T-cell (primary cell): ENCODE measurements at regions not wholly inside any gene's neighbourhood (a gene's known extent, or its start where the extent isn't known, plus 50 kb on each side); places are given as distances from the start of the nearest gene placed in this dataset.
"Not testable (repeated sequence)": the region's sequence is repeated elsewhere in the genome, so short reads cannot be mapped to it uniquely, and the experiment has no call there.

Experiments
- ATAC-seq, 4 experiments: fragments of 200-7000 bp in 3 of 4; fragments of 150-1000 bp in 1 of 4; cut with Tn5 transposase; replicated peaks in 1 of 4; 1 replicate in 3 of 4; 2 replicates in 1 of 4; pipeline ENCODE4 v1.10.0; 2021; ENCODE audit warnings: moderate library complexity in 3 of 4, mild to moderate bottlenecking in 2 of 4, moderate number of reproducible peaks in 1 of 4
- CTCF ChIA-PET, 2 donors: fragments of 300-600 bp; sonication (Branson Sonifier 250); formaldehyde crosslinking; loops; one replicate each; lab custom pipeline; 2022; ENCODE audit warnings: antibody characterized with exemption in 2 of 2; lab: Charles Lee
- POLR2A ChIA-PET, 2 donors: fragments of 300-600 bp; sonication (Branson Sonifier 250); formaldehyde crosslinking; loops; one replicate each; lab custom pipeline; 2022; ENCODE audit warnings: antibody characterized with exemption in 2 of 2; lab: Charles Lee
- DNase-seq, 35 experiments: peaks; one replicate each; pipeline versions ENCODE4 v3.0.0 to v3.0.0-alpha.2; 2013 to 2023
- H3K27ac ChIP-seq: one replicate; pipeline ENCODE4 v1.5.1; 2013; ENCODE audit warnings: low read length
- H3K27me3 ChIP-seq, 2 experiments: replicated peaks in 1 of 2; 1 replicate in 1 of 2; 2 replicates in 1 of 2; pipeline versions ENCODE4 v1.6.1 to v1.7.0; 2013; ENCODE audit warnings: low read length in 1 of 2, mixed read lengths in 1 of 2; ENCODE audit not compliant: control insufficient read depth in 2 of 2, insufficient read depth in 2 of 2; ENCODE audit errors: extremely low read depth in 1 of 2
- H3K36me3 ChIP-seq, 2 donors: 1 replicate in 1 of 2; 2 replicates in 1 of 2; pipeline versions ENCODE4 v1.6.1 to v1.7.0; 2013; ENCODE audit warnings: low read length in 1 of 2; ENCODE audit not compliant: control insufficient read depth in 2 of 2, insufficient read depth in 1 of 2; ENCODE audit errors: extremely low read depth in 1 of 2
- H3K4me1 ChIP-seq, 2 experiments: 1 replicate in 1 of 2; 2 replicates in 1 of 2; pipeline versions ENCODE4 v1.6.1 to v1.7.0; 2013; ENCODE audit warnings: low read length in 2 of 2, mixed read lengths in 1 of 2; ENCODE audit not compliant: insufficient read depth in 2 of 2, control insufficient read depth in 1 of 2; ENCODE audit errors: extremely low read depth in 1 of 2
- H3K4me3 ChIP-seq, 2 donors: 1 replicate in 1 of 2; 2 replicates in 1 of 2; pipeline versions ENCODE4 v1.5.1 to v1.7.0; 2013; ENCODE audit warnings: mild to moderate bottlenecking in 2 of 2, low read length in 1 of 2, moderate library complexity in 1 of 2; ENCODE audit not compliant: control insufficient read depth in 1 of 2; ENCODE audit errors: extremely low read depth in 1 of 2
- H3K9me3 ChIP-seq: 2 replicates; pipeline ENCODE4 v1.7.0; 2013
- H3K27ac Mint-ChIP-seq, 2 donors: one replicate each; pipeline ENCODE4 v1.8.0; 2020 to 2021; ENCODE audit warnings: mild to moderate bottlenecking in 2 of 2, mixed read lengths in 2 of 2
- H3K27me3 Mint-ChIP-seq, 2 donors: one replicate each; pipeline ENCODE4 v1.8.0; 2021 to 2022; ENCODE audit warnings: mixed read lengths in 2 of 2
- H3K36me3 Mint-ChIP-seq: one replicate; pipeline ENCODE4 v1.8.0; 2021; ENCODE audit warnings: mixed read lengths
- H3K4me1 Mint-ChIP-seq, 3 donors: one replicate each; pipeline ENCODE4 v1.8.0; 2020 to 2022; ENCODE audit warnings: mixed read lengths in 3 of 3, mild to moderate bottlenecking in 1 of 3
- H3K4me3 Mint-ChIP-seq, 3 donors: one replicate each; pipeline ENCODE4 v1.8.0; 2020 to 2022; ENCODE audit warnings: mild to moderate bottlenecking in 3 of 3, mixed read lengths in 3 of 3, moderate library complexity in 3 of 3
- H3K9me3 Mint-ChIP-seq, 3 donors: one replicate each; pipeline ENCODE4 v1.8.0; 2020 to 2022; ENCODE audit warnings: mixed read lengths in 3 of 3
- WGBS: methylation state at CpG from one replicate; pipeline ENCODE4 v1.1.5; 2013; ENCODE audit warnings: missing lambda C conversion rate; ENCODE audit not compliant: insufficient coverage; 5-methylcytosine and 5-hydroxymethylcytosine counted together

DNA sequence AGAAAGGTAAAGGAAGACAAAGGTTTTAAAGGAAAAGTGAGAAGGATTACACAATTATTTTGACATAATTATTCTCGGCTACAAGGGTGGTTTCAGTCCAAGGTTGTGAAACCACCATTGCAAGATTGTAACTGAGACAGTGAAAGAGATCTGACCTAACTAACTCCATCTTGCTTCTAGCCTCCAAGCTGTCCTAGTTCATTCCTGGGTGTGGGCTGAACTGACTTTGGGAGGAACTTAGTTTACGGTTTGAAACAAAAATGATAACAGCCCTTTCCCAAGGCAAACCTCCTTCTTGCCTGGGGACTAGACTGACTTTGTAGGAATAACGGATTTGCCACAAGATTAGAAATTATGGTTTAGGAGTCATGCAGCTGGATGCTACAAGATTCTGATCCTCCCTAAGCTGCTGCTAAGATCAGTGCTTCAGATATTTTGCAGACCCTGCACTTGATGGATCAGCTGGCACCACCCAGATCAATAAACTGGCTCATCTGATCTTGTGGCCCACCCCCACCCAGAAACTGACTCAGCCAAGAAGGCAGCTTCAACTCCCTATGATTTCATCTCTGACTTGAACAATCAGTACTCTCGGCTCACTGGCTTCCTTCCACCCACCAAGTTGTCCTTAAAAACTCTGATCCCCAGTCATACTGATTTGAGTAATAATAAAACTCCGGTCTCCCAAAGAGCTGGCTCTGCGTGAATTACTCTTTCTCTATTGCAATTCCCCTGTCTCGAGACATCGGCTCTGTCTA, 57.7 kb upstream of the AADACL2 start:
- POLR2A ChIA-PET: no interaction called here
- H3K9me3 Mint-ChIP-seq: peaks cover 2 to 12% (median 5%) of the 10 kb centered on the region in 3 donors

DNA sequence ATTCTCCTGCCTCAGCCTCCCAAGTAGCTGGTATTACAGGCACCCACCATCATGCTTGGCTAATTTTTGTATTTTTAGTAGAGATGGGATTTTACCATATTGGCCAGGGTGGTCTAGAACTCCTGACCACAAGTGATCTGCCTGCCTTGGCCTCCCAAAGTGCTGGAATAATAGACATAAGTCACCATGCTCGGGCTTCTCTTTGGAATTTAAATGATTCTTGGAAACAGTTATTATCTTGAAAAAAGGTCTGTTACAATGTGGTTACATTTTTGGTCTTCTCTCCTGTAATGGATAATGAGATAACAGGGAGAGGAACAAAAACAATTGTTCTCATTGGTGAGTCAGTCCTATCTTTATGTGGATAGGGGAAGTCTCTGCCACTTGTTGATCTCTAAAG, 59.8 kb upstream of the AADACL2 start:
- H3K4me3 Mint-ChIP-seq: no peak overlapping the region
- POLR2A ChIA-PET: no interaction called here

More for the DNA sequence above, 57.7 kb upstream of the AADACL2 start:
- DNase-seq: no peak
- Mint-ChIP-seq H3K27ac (no peak overlapping the region), H3K4me3 (no peak overlapping the region), H3K36me3 (no peaks in the 10 kb centered on the region), H3K4me1 (no peaks in the 10 kb centered on the region), H3K27me3 (peaks cover 6% of the 10 kb centered on the region in 2 donors)
- Histone ChIP-seq H3K27me3 (peaks cover 0 to 2% of the 10 kb centered on the region in 2 experiments), H3K4me3 (no peak overlapping the region), H3K36me3 (no peaks in the 10 kb centered on the region), H3K27ac (no peak overlapping the region), H3K4me1 (no peaks in the 10 kb centered on the region), H3K9me3 (no peaks in the 10 kb centered on the region)
- 60% methylated on average over 1 of the region's 8 CpGs for WGBS
- CTCF ChIA-PET: interaction anchor here in 1 of 2 donors (0.7 kb wide), 1 partner anchor 1751 kb away, joined by 4 read pairs; no protein-coding TSS in a partner anchor
- ATAC-seq: no peak

DNA sequence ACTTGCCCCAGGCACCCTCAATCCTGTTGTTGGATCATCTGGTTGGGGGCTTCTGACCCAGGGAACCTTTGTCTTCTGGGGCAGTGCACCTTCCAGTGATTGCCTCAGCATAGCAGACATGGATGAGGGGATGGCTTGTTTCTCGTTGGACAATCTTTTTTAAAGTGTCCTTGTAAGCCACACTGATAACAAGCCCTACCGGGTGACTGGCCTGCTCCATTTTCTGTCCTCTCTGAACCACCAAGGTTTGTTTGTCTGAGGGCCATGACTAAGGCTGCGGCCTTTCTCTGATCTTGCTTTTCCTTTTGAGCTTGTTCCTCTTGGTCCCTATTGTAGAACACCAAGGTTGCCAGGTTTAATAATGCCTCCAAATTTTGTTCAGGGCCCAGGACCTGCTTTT, 66.0 kb upstream of the AADACL2 start:
- H3K27ac Mint-ChIP-seq, H3K4me1 ChIP-seq, H3K4me3 ChIP-seq, H3K27ac ChIP-seq, CTCF ChIA-PET, H3K36me3 Mint-ChIP-seq, H3K27me3 ChIP-seq, H3K4me1 Mint-ChIP-seq, POLR2A ChIA-PET, H3K36me3 ChIP-seq, ATAC-seq, DNase-seq, H3K27me3 Mint-ChIP-seq, H3K4me3 Mint-ChIP-seq, H3K9me3 ChIP-seq: not testable (repeated sequence)
- peaks cover 0 to 10% (median 5%) of the 10 kb centered on the region in 3 donors for H3K9me3 Mint-ChIP-seq
- 71% methylated on average over 3 of the region's 3 CpGs for WGBS

More for the DNA sequence above, 59.8 kb upstream of the AADACL2 start:
- CTCF ChIA-PET: no interaction called here
- H3K27ac ChIP-seq: no peak overlapping the region
- DNase-seq (no peak), ATAC-seq (no peak)
- Mint-ChIP-seq H3K4me1 (no peaks in the 10 kb centered on the region), H3K9me3 (peaks cover 2 to 12% (median 5%) of the 10 kb centered on the region in 3 donors), H3K27me3 (peaks cover 4 to 6% of the 10 kb centered on the region in 2 donors), H3K27ac (no peak overlapping the region), H3K36me3 (no peaks in the 10 kb centered on the region)
- no peaks in the 10 kb centered on the region for H3K9me3 ChIP-seq
- no peak overlapping the region for H3K4me3 ChIP-seq
- WGBS: no CpG with 5 or more reads among the region's 1 CpG
- H3K4me1 ChIP-seq: no peaks in the 10 kb centered on the region
- no peaks in the 10 kb centered on the region for H3K36me3 ChIP-seq
- no peaks in the 10 kb centered on the region for H3K27me3 ChIP-seq

DNA sequence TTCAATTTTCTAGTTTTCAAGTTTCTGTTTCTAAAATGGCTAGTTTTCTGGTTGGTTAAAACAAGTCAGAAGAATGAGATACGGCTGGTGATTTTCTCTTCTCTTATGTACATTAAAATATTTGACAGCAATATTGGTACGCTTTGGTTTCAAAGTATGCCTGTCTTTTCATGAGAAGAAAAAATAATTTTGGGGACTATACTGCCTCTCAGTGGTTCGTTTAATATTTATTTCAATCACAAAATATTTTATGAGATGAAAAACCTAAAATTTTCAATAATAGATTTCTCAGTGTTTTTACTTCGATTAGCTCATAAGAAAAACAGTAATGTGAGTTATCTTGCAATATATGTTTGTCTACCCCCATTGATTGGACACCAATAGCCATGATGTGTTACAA, 72.8 kb upstream of the AADACL2 start:
- WGBS: no CpG with 5 or more reads among the region's 4 CpGs
- no peaks in the 10 kb centered on the region for H3K9me3 Mint-ChIP-seq
- ChIA-PET POLR2A (no interaction called here), CTCF (no interaction called here)
- ATAC-seq: no peak
- Histone ChIP-seq H3K4me3 (no peak overlapping the region), H3K9me3 (no peaks in the 10 kb centered on the region), H3K36me3 (no peaks in the 10 kb centered on the region), H3K4me1 (no peaks in the 10 kb centered on the region), H3K27me3 (no peaks in the 10 kb centered on the region), H3K27ac (no peak overlapping the region)
- H3K4me1 Mint-ChIP-seq: no peaks in the 10 kb centered on the region
- no peak for DNase-seq
- H3K36me3 Mint-ChIP-seq: no peaks in the 10 kb centered on the region
- H3K27ac Mint-ChIP-seq: no peak overlapping the region
- no peak overlapping the region for H3K4me3 Mint-ChIP-seq
- H3K27me3 Mint-ChIP-seq: peaks cover 0 to 3% of the 10 kb centered on the region in 2 donors

DNA sequence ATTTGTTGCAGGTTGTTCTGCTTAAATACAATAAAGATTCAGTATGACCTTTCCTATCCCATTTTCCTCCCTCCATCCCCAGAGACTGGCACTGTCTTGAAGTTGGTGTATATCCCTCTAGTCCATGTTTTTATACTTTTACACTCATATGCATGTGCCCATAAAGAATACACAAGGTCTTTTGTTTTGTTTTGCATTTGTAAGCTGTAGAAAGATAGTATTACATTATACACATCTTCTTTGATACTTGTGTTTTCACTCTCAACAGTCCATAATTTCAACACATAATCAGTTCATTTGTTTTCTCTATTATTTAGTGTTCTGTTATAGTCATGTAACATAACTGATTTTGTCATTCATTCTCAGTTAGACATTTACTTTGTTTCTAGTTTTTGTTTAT, 88.7 kb upstream of the AADACL2 start:
- H3K4me3 Mint-ChIP-seq: no peak overlapping the region
- no peaks in the 10 kb centered on the region for H3K4me1 Mint-ChIP-seq
- no peaks in the 10 kb centered on the region for H3K36me3 ChIP-seq
- POLR2A ChIA-PET: no interaction called here
- no peaks in the 10 kb centered on the region for H3K4me1 ChIP-seq
- DNase-seq (no peak), ATAC-seq (no peak)
- no peak overlapping the region for H3K27ac ChIP-seq
- peaks cover 3 to 5% of the 10 kb centered on the region in 2 donors for H3K27me3 Mint-ChIP-seq
- H3K9me3 ChIP-seq: no peaks in the 10 kb centered on the region
- no peak overlapping the region for H3K27ac Mint-ChIP-seq
- H3K36me3 Mint-ChIP-seq: no peaks in the 10 kb centered on the region
- H3K4me3 ChIP-seq: no peak overlapping the region
- no peaks in the 10 kb centered on the region for H3K27me3 ChIP-seq
- H3K9me3 Mint-ChIP-seq: no peaks in the 10 kb centered on the region
- CTCF ChIA-PET: no interaction called here

DNA sequence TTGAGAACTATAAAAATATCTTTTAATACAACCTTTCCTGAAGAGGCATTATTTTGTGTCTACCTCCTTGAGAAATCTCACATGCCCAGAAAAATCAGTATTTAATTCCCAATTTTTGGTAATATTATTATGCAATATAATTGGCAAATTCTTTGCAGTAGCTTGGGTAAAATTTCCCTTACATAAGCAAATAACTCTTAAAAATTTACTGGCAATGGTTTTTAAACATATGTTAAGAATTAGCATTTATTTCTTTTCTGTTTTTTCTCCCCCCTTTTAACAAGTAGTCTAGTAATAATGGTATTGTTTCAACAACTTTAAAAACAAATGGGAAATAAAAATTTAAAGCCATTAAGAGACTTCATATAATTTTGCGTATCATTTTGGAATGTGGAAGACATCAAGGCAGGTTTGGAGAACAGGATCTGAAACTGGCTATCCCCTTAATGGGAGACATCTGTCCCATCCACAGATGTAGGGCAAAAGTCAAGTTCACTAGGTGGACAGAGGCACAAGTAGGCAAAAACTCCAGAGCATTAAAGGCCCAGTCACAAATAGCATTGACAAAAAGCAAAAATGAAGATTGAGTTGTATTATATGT, 89.6 kb upstream of the AADACL2 start:
- no CpG with 5 or more reads among the region's 1 CpG for WGBS
- H3K27ac Mint-ChIP-seq: no peak overlapping the region
- POLR2A ChIA-PET: no interaction called here

More for the DNA sequence above, 89.6 kb upstream of the AADACL2 start:
- DNase-seq (no peak), ATAC-seq (no peak)
- Mint-ChIP-seq H3K4me1 (no peaks in the 10 kb centered on the region), H3K36me3 (no peaks in the 10 kb centered on the region), H3K27me3 (peaks cover 3 to 5% of the 10 kb centered on the region in 2 donors), H3K4me3 (no peak overlapping the region), H3K9me3 (no peaks in the 10 kb centered on the region)
- Histone ChIP-seq H3K9me3 (no peaks in the 10 kb centered on the region), H3K4me1 (no peaks in the 10 kb centered on the region), H3K36me3 (no peaks in the 10 kb centered on the region), H3K4me3 (no peak overlapping the region), H3K27ac (no peak overlapping the region), H3K27me3 (no peaks in the 10 kb centered on the region)
- CTCF ChIA-PET: no interaction called here
